IMR-90 (cell line): ENCODE measurements at regions not wholly inside any gene's neighbourhood (a gene's known extent, or its start where the extent isn't known, plus 50 kb on each side); places are given as distances from the start of the nearest gene placed in this dataset.

Experiments used
- ATAC-seq: fragments of 200-7000 bp; cut with Tn5 transposase; 2 replicates; pipeline ENCODE4 v1.9.1; 2020; ENCODE audit warnings: low read depth, mild to moderate bottlenecking, moderate library complexity
- BruUV-seq: library from RNA; stranded (reverse); fragments of 400-500 nt; replicated peaks from 2 replicates; lab custom pipeline; 2021; lab: Mats Ljungman, UMichigan
- CTCF ChIA-PET: fragments of 300-600 bp; formaldehyde crosslinking; extraction: SDS; loops from one replicate; lab custom pipeline; 2021; ENCODE audit warnings: antibody characterized with exemption; lab: Yijun Ruan, JAX
- POLR2A ChIA-PET: fragments of 300-600 bp; sonication (Branson Sonifier 250); formaldehyde crosslinking; loops from one replicate; lab custom pipeline; 2022; ENCODE audit warnings: antibody characterized with exemption; ENCODE audit not compliant: unreplicated experiment; lab: Charles Lee
- DNase-seq: peaks from one replicate; pipeline ENCODE4 v3.0.0; 2013
- H2AFZ ChIP-seq: replicated peaks from 2 replicates; pipeline ENCODE3; 2013; ENCODE audit warnings: low read length, mild to moderate bottlenecking; ENCODE audit not compliant: poor library complexity
- H2AK5ac ChIP-seq: 2 replicates; pipeline ENCODE4 v1.6.1; 2013; ENCODE audit warnings: low read depth, low read length, inconsistent platforms
- H2AK9ac ChIP-seq: replicated peaks from 2 replicates; pipeline ENCODE3; 2013; ENCODE audit warnings: mild to moderate bottlenecking, low read depth, low read length, moderate library complexity; ENCODE audit not compliant: poor library complexity
- H2BK120ac ChIP-seq: 2 replicates; pipeline ENCODE4 v1.6.1; 2013; ENCODE audit warnings: low read depth, low read length, inconsistent platforms
- H2BK15ac ChIP-seq: 3 replicates; pipeline ENCODE4 v1.6.1; 2013; ENCODE audit warnings: low read depth, low read length, inconsistent platforms
- H2BK20ac ChIP-seq: 2 replicates; pipeline ENCODE4 v1.6.1; 2013; ENCODE audit warnings: low read depth, mild to moderate bottlenecking, inconsistent platforms, low read length, moderate library complexity
- H2BK5ac ChIP-seq: 2 replicates; pipeline ENCODE4 v1.6.1; 2013; ENCODE audit warnings: mild to moderate bottlenecking, low read depth, low read length, inconsistent platforms; ENCODE audit not compliant: poor library complexity, severe bottlenecking
- H3K14ac ChIP-seq: replicated peaks from 2 replicates; pipeline ENCODE4 v1.6.1; 2013; ENCODE audit warnings: low read depth, low read length, inconsistent platforms
- H3K18ac ChIP-seq: 2 replicates; pipeline ENCODE4 v1.6.1; 2013; ENCODE audit warnings: low read depth, low read length, control low read depth
- H3K23ac ChIP-seq: 2 replicates; pipeline ENCODE4 v1.6.1; 2013; ENCODE audit warnings: low read depth, low read length, inconsistent platforms
- H3K27ac ChIP-seq: 2 replicates; pipeline ENCODE4 v1.5.1; 2013; ENCODE audit warnings: mild to moderate bottlenecking, control low read depth, low read length; ENCODE audit not compliant: insufficient read depth
- H3K27me3 ChIP-seq: 2 replicates; pipeline ENCODE4 v1.6.1; 2013; ENCODE audit warnings: low read length; ENCODE audit not compliant: control insufficient read depth, insufficient read depth
- H3K36me3 ChIP-seq: 2 replicates; pipeline ENCODE4 v1.6.1; 2013; ENCODE audit warnings: low read length, mixed read lengths; ENCODE audit not compliant: control insufficient read depth, insufficient read depth
- H3K4ac ChIP-seq: 2 replicates; pipeline ENCODE4 v1.6.1; 2013; ENCODE audit warnings: low read depth, low read length, inconsistent platforms
- H3K4me1 ChIP-seq: 2 replicates; pipeline ENCODE4 v1.6.1; 2013; ENCODE audit warnings: low read length, mixed read lengths; ENCODE audit not compliant: control insufficient read depth, insufficient read depth
- H3K4me2 ChIP-seq: 2 replicates; pipeline ENCODE4 v1.6.1; 2013; ENCODE audit warnings: low read depth, mild to moderate bottlenecking, control low read depth, low read length, moderate library complexity
- H3K4me3 ChIP-seq: 2 replicates; pipeline ENCODE4 v1.5.1; 2013; ENCODE audit warnings: low read depth, mild to moderate bottlenecking, control low read depth, low read length, moderate library complexity; ENCODE audit not compliant: insufficient read depth
- H3K56ac ChIP-seq: 2 replicates; pipeline ENCODE4 v1.6.1; 2013; ENCODE audit warnings: low read length, inconsistent platforms; ENCODE audit not compliant: insufficient read depth; ENCODE audit errors: extremely low read depth
- H3K79me1 ChIP-seq, 2 experiments: 2 replicates each; pipeline ENCODE4 v1.6.1; 2013; ENCODE audit warnings: low read length in 2 of 2, inconsistent platforms in 1 of 2, low read depth in 1 of 2
- H3K9ac ChIP-seq: 2 replicates; pipeline ENCODE4 v1.6.1; 2013; ENCODE audit warnings: low read depth, low read length, control low read depth
- H3K9me1 ChIP-seq: 2 replicates; pipeline ENCODE4 v1.6.1; 2013; ENCODE audit warnings: low read length, inconsistent platforms; ENCODE audit not compliant: insufficient read depth
- H3K9me3 ChIP-seq: 2 replicates; pipeline ENCODE4 v1.6.1; 2013; ENCODE audit warnings: low read length; ENCODE audit not compliant: control insufficient read depth, insufficient read depth
- H4K20me1 ChIP-seq: 2 replicates; pipeline ENCODE4 v1.6.1; 2013; ENCODE audit warnings: low read length, inconsistent platforms; ENCODE audit not compliant: insufficient read depth
- H4K5ac ChIP-seq: 2 replicates; pipeline ENCODE4 v1.6.1; 2013; ENCODE audit warnings: mild to moderate bottlenecking, low read depth, low read length, control low read depth
- H4K8ac ChIP-seq, 2 experiments: 2 replicates each; pipeline ENCODE4 v1.6.1; 2013; ENCODE audit warnings: low read depth in 2 of 2, low read length in 2 of 2, control low read depth in 1 of 2, inconsistent platforms in 1 of 2
- H4K91ac ChIP-seq: 2 replicates; pipeline ENCODE4 v1.6.1; 2013; ENCODE audit warnings: low read depth, low read length, inconsistent platforms; ENCODE audit not compliant: insufficient read depth
- BHLHE40 ChIP-seq: fragments of 150-350 bp; IDR thresholded peaks from 2 replicates; pipeline ENCODE4 v1.6.1; 2016; ENCODE audit warnings: mild to moderate bottlenecking, low read depth, low read length
- CEBPB ChIP-seq: IDR thresholded peaks from 2 replicates; pipeline ENCODE4 v1.6.1; 2012; ENCODE audit warnings: low read depth, low read length, improper control_type of control experiment
- FOS ChIP-seq: fragments of 150-350 bp; IDR thresholded peaks from 2 replicates; pipeline ENCODE4 v1.6.1; 2016; ENCODE audit warnings: low read depth, low read length
- MAFK ChIP-seq: IDR thresholded peaks from 2 replicates; pipeline ENCODE4 v1.6.1; 2012; ENCODE audit warnings: low read depth, low read length, improper control_type of control experiment
- MAZ ChIP-seq: IDR thresholded peaks from 2 replicates; pipeline ENCODE4 v1.6.1; 2012; ENCODE audit warnings: low read depth, mild to moderate bottlenecking, low read length, improper control_type of control experiment, moderate library complexity, borderline replicate concordance
- MXI1 ChIP-seq: IDR thresholded peaks from 2 replicates; pipeline ENCODE4 v1.6.1; 2012; ENCODE audit warnings: low read depth, mild to moderate bottlenecking, low read length, moderate library complexity, borderline replicate concordance
- NFE2L2 ChIP-seq: fragments of 150-350 bp; IDR thresholded peaks from 2 replicates; pipeline ENCODE4 v1.6.1; 2016; ENCODE audit warnings: low read depth, mild to moderate bottlenecking, low read length
- POLR2A ChIP-seq: IDR thresholded peaks from 2 replicates; pipeline ENCODE4 v1.6.1; 2012; ENCODE audit warnings: mild to moderate bottlenecking, low read depth, low read length
- RAD21 ChIP-seq: IDR thresholded peaks from 2 replicates; pipeline ENCODE4 v1.6.1; 2012; ENCODE audit warnings: low read length, improper control_type of control experiment
- RCOR1 ChIP-seq: IDR thresholded peaks from 2 replicates; pipeline ENCODE4 v1.6.1; 2012; ENCODE audit warnings: mild to moderate bottlenecking, low read length, improper control_type of control experiment; ENCODE audit not compliant: insufficient replicate concordance
- RFX5 ChIP-seq: IDR thresholded peaks from 2 replicates; pipeline ENCODE4 v1.8.0; 2012; ENCODE audit warnings: low read depth, mild to moderate bottlenecking, low read length, moderate library complexity
- SMC3 ChIP-seq: fragments of 150-350 bp; IDR thresholded peaks from 2 replicates; pipeline ENCODE4 v1.6.1; 2016; ENCODE audit warnings: low read depth, mild to moderate bottlenecking, antibody characterized with exemption, low read length, moderate library complexity
- WGBS, 2 experiments: methylation state at CpG; one replicate each; pipeline versions ENCODE4 v1.1.5 to v1.1.7; 2013; ENCODE audit warnings: missing lambda C conversion rate in 2 of 2; ENCODE audit not compliant: insufficient read length in 1 of 2; ENCODE audit errors: extremely low coverage in 2 of 2; 5-methylcytosine and 5-hydroxymethylcytosine counted together
- dilution Hi-C: fragments of 300-500 bp; cut with HindIII; formaldehyde crosslinking; loops from one replicate; pipeline ENCODE4 v1.14.3; 2018; ENCODE audit warnings: low sequenced_read_pairs; ENCODE audit not compliant: unreplicated experiment
- in situ Hi-C: fragments of 300-500 bp; cut with MboI; formaldehyde crosslinking; loops from 3 replicates; pipeline ENCODE4 v1.14.3; 2019; ENCODE audit warnings: low sequenced_read_pairs, inconsistent platforms, mixed read lengths
- intact Hi-C: fragments of 100-400 bp; cut with micrococcal nuclease; formaldehyde crosslinking; loops from 2 replicates; pipeline ENCODE4 v1.10.0; 2022
- TF ChIP-seq, protein P1 (sequence below): conservative IDR thresholded peaks from 2 replicates; pipeline ENCODE4 v1.5.1; 2012; ENCODE audit warnings: mild to moderate bottlenecking, low read depth, low read length, improper control_type of control experiment
- TF ChIP-seq, protein P2 (sequence below): fragments of 150-350 bp; IDR thresholded peaks from 2 replicates; pipeline ENCODE4 v1.6.1; 2016; ENCODE audit warnings: low read depth, mild to moderate bottlenecking, low read length, moderate library complexity, borderline replicate concordance
- TF ChIP-seq, protein P3 (sequence below): fragments of 150-350 bp; IDR thresholded peaks from 2 replicates; pipeline ENCODE4 v1.6.1; 2017; ENCODE audit warnings: mild to moderate bottlenecking, antibody characterized with exemption, low read length, low read depth

DNA sequence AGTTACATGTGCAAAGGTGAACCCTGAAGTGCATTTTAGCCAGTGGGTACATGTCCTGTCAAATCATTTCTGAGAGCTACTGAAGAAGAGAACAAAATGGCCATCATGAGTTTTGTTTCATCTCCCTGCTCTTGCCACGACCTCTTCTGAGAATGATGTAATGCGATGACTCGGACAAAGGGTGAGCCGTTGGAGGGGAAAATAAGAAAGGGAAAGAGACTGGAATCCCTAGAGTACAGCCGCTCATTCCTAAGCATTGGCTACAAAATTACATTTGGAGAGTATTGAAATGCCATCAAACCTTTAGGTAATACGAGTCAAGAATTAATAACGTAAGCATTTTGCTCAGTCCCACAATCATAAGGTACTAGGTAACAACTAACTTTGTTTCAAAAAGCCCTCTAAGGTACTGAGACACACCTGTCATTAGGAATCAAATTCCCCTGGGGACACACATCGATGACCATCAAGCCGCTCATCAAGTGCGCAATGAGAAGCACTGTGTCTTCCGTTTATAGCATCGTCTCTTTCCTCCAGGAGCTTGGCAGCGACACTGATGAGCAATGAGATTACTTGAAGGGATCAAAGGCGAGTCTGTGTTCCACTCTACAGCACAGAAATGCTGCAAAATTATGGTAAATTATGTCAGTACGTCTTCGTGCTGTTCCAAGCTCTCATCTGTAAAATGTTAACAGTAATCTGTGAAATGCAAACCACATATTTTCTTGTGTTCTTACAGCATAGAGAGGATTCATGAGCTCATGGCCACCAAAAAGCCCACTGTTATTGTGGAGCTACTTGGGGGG lies 97.3 kb upstream of the PIEZO2 start:
- no peak overlapping the region for H2BK20ac ChIP-seq
- CTCF ChIA-PET: interaction anchor here (0.8 kb wide), 1 partner anchor 15 kb away, joined by 3 read pairs; no protein-coding TSS in a partner anchor
- no peak overlapping the region for H3K27ac ChIP-seq
- POLR2A ChIA-PET: no interaction called here
- WGBS, 2 experiments: 90% methylated on average over 8 of the region's 16 CpGs; no CpG with 5 or more reads in 1 of the 2 experiments
- no peak overlapping the region for H2AK5ac ChIP-seq
- no peak overlapping the region for H3K4me3 ChIP-seq
- no peak overlapping the region for H2BK15ac ChIP-seq
- no peak overlapping the region for H3K23ac ChIP-seq
- H3K9me3 ChIP-seq: no peaks in the 10 kb centered on the region
- H4K20me1 ChIP-seq: no peaks in the 10 kb centered on the region
- intact Hi-C loops: no loop called here
- H3K4me2 ChIP-seq: no peak overlapping the region
- no peak overlapping the region for H3K4ac ChIP-seq
- H3K18ac ChIP-seq: no peak overlapping the region
- H4K91ac ChIP-seq: no peak overlapping the region
- no TSS peak for BruUV-seq
- no peak overlapping the region for H4K5ac ChIP-seq
- no peaks in the 10 kb centered on the region for H3K79me1 ChIP-seq
- ATAC-seq (no peak), DNase-seq (peak; percentile 33)
- H3K36me3 ChIP-seq: no peaks in the 10 kb centered on the region
- H4K8ac ChIP-seq: no peak overlapping the region
- H3K14ac ChIP-seq: no peak overlapping the region
- no peaks in the 10 kb centered on the region for H3K4me1 ChIP-seq
- dilution Hi-C loops: no loop called here
- no peak overlapping the region for H2BK5ac ChIP-seq
- H2BK120ac ChIP-seq: no peak overlapping the region
- H3K27me3 ChIP-seq: peaks cover 6% of the 10 kb centered on the region; the same call in 1 of the 2 replicates
- in situ Hi-C loops: no loop called here
- peaks cover 8% of the 10 kb centered on the region for H3K9me1 ChIP-seq
- H2AK9ac ChIP-seq: no peak overlapping the region
- no peak overlapping the region for H3K9ac ChIP-seq
- no peak overlapping the region for H3K56ac ChIP-seq
- H2AFZ ChIP-seq: no peak overlapping the region
- TF ChIP-seq RAD21: no peak
- no peak for TF ChIP-seq CEBPB
- TF ChIP-seq NFE2L2: no peak
- no peak for TF ChIP-seq RFX5
- TF ChIP-seq FOS: no peak
- TF ChIP-seq MAFK: no peak
- no peak for TF ChIP-seq SMC3
- no peak for TF ChIP-seq BHLHE40
- no peak for TF ChIP-seq POLR2A
- TF ChIP-seq RCOR1: no peak
- TF ChIP-seq, protein P1, sequence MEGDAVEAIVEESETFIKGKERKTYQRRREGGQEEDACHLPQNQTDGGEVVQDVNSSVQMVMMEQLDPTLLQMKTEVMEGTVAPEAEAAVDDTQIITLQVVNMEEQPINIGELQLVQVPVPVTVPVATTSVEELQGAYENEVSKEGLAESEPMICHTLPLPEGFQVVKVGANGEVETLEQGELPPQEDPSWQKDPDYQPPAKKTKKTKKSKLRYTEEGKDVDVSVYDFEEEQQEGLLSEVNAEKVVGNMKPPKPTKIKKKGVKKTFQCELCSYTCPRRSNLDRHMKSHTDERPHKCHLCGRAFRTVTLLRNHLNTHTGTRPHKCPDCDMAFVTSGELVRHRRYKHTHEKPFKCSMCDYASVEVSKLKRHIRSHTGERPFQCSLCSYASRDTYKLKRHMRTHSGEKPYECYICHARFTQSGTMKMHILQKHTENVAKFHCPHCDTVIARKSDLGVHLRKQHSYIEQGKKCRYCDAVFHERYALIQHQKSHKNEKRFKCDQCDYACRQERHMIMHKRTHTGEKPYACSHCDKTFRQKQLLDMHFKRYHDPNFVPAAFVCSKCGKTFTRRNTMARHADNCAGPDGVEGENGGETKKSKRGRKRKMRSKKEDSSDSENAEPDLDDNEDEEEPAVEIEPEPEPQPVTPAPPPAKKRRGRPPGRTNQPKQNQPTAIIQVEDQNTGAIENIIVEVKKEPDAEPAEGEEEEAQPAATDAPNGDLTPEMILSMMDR: no peak
- TF ChIP-seq MAZ: no peak
- TF ChIP-seq, protein P2, sequence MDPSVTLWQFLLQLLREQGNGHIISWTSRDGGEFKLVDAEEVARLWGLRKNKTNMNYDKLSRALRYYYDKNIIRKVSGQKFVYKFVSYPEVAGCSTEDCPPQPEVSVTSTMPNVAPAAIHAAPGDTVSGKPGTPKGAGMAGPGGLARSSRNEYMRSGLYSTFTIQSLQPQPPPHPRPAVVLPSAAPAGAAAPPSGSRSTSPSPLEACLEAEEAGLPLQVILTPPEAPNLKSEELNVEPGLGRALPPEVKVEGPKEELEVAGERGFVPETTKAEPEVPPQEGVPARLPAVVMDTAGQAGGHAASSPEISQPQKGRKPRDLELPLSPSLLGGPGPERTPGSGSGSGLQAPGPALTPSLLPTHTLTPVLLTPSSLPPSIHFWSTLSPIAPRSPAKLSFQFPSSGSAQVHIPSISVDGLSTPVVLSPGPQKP: no peak
- TF ChIP-seq, protein P3, sequence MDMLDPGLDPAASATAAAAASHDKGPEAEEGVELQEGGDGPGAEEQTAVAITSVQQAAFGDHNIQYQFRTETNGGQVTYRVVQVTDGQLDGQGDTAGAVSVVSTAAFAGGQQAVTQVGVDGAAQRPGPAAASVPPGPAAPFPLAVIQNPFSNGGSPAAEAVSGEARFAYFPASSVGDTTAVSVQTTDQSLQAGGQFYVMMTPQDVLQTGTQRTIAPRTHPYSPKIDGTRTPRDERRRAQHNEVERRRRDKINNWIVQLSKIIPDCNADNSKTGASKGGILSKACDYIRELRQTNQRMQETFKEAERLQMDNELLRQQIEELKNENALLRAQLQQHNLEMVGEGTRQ: no peak
- TF ChIP-seq MXI1: no peak
